ENCODE measurements at regions not wholly inside any gene's neighbourhood (a gene's known extent, or its start where the extent isn't known, plus 50 kb on each side); places are given as distances from the start of the nearest gene placed in this dataset.
A peak's percentile ranks its signal among the peaks of the same experiment; 100 is the strongest.

DNA sequence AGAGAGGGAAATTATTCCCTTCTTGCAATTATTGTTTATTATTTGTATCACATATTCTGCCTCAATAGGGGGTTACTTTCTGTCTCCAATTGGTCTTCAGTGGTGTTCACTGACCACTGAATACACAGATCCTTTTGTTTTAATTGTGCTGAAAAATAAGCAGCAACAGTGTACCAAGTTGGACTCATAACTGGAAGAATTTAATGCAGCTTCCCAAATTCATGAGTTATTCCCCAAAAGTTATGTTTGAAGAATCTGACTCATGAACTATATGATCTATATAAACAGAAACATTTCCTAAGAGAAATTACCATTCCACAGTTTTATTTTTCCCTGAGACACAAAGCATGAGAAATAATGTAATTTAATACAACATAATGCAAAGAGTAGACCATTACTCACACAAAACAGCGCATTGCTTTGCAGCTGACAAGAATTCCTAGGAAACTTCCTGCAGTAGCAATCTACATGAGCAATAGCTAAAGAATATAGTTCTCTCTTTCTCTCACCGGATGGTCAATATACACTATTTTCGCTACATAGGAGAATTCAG, 479.2 kb downstream of the HTR7 start:
- H3K27ac ChIP-seq, result no peak overlapping the region
- H3K27me3 ChIP-seq (replicated peaks), result no peaks in the 10 kb centered on the region
- no peaks in the 10 kb centered on the region for H3K4me1 ChIP-seq (replicated peaks)
- H3K36me3 ChIP-seq, result no peaks in the 10 kb centered on the region
- DNase-seq (ENCODE audit: low read depth in 1 of 2, low spot score in 2 of 2), result no peak
- H3K4me3 ChIP-seq, result no peak overlapping the region
- no peaks in the 10 kb centered on the region for H3K9me3 ChIP-seq (replicated peaks)

DNA sequence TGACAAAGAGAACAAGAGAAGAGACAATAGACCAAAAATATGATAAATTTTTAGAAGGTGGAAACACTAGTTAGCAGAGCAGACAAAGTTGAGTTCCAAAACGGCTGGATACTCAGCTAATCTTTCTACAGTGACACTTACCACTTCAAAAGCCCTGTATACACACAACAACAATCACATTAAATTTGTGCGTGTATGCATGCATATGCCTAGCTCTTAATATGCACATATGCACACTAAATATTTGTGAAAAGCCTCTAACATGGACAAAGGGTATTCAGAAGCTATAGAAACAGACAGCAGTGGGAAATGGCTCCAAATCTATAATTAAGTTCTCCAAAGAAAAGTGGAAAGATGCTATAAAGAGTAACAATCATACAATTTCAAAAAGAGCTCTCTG, 476.4 kb downstream of the HTR7 start:
- Histone ChIP-seq H3K4me1 (replicated peaks) (no peaks in the 10 kb centered on the region), H3K27ac (no peak overlapping the region)

DNA sequence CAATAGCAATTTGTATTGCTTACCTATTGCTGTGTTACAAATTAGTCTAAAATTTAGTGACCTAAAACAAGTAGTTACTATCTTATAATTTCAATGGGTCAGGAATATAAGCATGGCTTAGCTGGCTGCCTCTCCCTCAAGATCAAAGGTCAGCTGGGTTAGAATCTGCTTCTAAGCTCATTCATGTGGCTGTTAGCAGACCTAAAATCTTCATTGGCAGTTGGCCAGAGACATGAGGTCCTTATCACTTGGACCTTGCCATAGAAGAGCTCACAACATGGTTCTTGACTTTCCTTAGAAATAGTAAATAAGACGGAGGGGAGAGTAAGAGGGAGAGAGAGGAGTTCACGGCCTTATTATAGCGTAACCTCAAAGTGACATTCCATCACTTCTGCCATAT, 468.0 kb downstream of the HTR7 start:
- no peaks in the 10 kb centered on the region for H3K27me3 ChIP-seq (replicated peaks)
- no peaks in the 10 kb centered on the region for H3K36me3 ChIP-seq
- H3K4me3 ChIP-seq, result no peak overlapping the region
- no peaks in the 10 kb centered on the region for H3K4me1 ChIP-seq (replicated peaks)
- DNase-seq (ENCODE audit: low read depth in 1 of 2, low spot score in 2 of 2), result no peak
- H3K9me3 ChIP-seq (replicated peaks), result no peaks in the 10 kb centered on the region
- H3K27ac ChIP-seq, result no peak overlapping the region

More for the DNA sequence above, 476.4 kb downstream of the HTR7 start:
- H3K36me3 ChIP-seq, result no peaks in the 10 kb centered on the region
- no peak for DNase-seq (ENCODE audit: low read depth in 1 of 2, low spot score in 2 of 2)
- no peaks in the 10 kb centered on the region for H3K9me3 ChIP-seq (replicated peaks)
- H3K27me3 ChIP-seq (replicated peaks), result no peaks in the 10 kb centered on the region
- no peak overlapping the region for H3K4me3 ChIP-seq

DNA sequence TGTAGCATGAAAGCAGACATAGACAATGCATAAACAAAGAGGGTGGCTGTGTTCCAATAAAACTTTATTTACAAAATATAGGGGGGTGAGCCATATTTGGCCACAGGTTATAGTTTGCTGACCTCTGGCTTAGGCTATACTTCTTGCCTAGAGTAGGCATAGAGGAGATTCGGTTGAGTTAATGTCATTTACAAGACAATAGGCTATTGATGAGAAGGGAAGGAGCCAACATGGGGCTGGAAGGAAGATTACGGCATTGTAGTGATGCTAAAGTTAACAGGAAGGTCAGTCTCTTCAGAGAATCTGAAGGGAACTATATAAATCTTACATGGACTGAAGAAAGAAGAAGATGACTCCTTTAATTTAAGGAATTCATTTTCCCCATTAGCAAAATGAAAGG, 463.5 kb downstream of the HTR7 start:
- Histone ChIP-seq H3K9me3 (replicated peaks) (no peaks in the 10 kb centered on the region), H3K27ac (no peak overlapping the region), H3K27me3 (replicated peaks) (no peaks in the 10 kb centered on the region), H3K4me3 (no peak overlapping the region), H3K36me3 (no peaks in the 10 kb centered on the region), H3K4me1 (replicated peaks) (no peaks in the 10 kb centered on the region)
- no peak for DNase-seq (ENCODE audit: low read depth in 1 of 2, low spot score in 2 of 2)

DNA sequence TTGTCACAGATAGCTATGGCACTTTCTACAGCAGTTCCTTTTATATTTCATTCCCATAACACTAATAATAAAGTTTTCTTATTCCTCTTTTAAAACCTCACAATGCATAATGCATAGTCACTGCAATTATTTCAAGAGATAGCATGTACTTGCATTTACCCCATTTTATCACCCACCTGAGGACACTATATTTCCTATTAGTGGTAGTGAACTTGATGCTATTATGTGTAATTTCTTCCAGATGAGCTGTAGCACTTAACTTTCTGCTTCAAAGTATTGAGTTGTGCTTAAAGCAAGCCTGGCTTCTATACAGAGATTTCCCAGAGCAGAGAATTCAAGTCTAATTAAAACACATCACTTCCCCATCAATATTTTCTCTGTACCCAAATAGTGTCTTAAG, 461.1 kb downstream of the HTR7 start:
- H3K27ac ChIP-seq, result no peak overlapping the region
- no peak for DNase-seq (ENCODE audit: low read depth in 1 of 2, low spot score in 2 of 2)
- H3K4me3 ChIP-seq, result no peak overlapping the region
- H3K36me3 ChIP-seq, result no peaks in the 10 kb centered on the region
- no peaks in the 10 kb centered on the region for H3K27me3 ChIP-seq (replicated peaks)
- no peaks in the 10 kb centered on the region for H3K9me3 ChIP-seq (replicated peaks)
- H3K4me1 ChIP-seq (replicated peaks), result no peaks in the 10 kb centered on the region

- H3K4me3 ChIP-seq, result no peak overlapping the region
- no peak for DNase-seq (ENCODE audit: low read depth in 1 of 2, low spot score in 2 of 2)
- no peak overlapping the region for H3K27ac ChIP-seq
- no peaks in the 10 kb centered on the region for H3K36me3 ChIP-seq
- no peaks in the 10 kb centered on the region for H3K9me3 ChIP-seq (replicated peaks)
- H3K27me3 ChIP-seq (replicated peaks), result no peaks in the 10 kb centered on the region
- H3K4me1 ChIP-seq (replicated peaks), result no peaks in the 10 kb centered on the region
Observed at GRCh38 chr10:90398566-90398965, 459.3 kb downstream of the HTR7 start.

DNA sequence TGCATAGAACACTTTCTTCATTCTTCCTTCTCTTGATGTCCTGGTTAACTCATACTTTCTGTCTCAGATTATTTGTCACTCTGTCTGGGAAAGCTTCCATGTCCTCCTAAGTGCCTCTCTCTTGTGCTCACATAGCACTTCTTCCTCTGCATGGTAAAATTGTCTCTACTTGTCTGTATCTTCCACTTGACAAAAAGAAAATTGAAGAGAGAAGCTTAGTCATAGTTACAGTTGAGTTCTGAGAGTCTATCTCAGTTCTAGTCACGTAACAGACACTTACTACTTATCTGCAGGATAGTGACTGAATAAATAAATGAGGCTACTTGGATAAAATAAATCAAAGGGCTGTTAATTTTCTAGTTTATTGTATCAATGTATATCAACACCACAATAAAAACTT, 458.1 kb downstream of the HTR7 start:
- no peaks in the 10 kb centered on the region for H3K27me3 ChIP-seq (replicated peaks)
- H3K4me1 ChIP-seq (replicated peaks), result no peaks in the 10 kb centered on the region
- DNase-seq (ENCODE audit: low read depth in 1 of 2, low spot score in 2 of 2), result no peak
- H3K9me3 ChIP-seq (replicated peaks), result no peaks in the 10 kb centered on the region
- H3K27ac ChIP-seq, result no peak overlapping the region
- no peak overlapping the region for H3K4me3 ChIP-seq
- H3K36me3 ChIP-seq, result no peaks in the 10 kb centered on the region

DNA sequence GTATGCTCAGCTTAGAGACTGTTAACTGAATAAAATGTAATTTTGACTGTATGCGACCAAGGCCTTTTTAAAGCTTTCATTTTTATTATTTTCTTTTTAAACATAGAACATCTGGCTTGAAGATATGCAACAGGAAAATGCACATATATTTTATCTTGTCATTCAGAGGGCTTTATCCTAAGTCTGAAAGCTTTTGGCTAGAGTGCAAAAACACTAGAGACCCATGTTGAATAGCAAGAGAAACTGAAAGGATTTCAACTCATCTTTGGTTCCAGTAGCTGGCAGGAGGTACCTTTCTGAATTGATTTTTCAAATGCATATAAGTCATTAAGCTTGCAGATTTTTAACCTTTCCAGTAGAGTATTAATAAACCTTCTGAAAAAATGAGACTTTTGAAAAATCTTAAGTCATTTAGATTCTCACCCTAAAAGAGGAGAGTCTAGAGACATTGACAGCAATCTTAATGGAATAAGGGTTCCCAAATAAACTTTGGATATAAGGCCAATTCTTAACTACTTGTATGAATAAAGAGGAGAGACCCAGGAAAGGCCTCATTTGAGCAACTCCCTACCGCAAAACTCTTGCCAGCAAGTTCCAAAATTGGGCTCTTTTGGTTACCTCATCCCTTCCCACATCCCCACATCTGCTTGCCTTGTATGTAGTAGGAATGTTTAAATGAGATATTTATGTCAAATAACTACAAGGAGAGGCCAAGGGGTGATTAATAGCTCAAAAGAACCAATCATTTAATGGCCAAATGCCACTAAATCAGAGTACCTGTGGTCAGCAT, 454.4 kb downstream of the HTR7 start:
- peaks cover 15% of the 10 kb centered on the region for H3K4me1 ChIP-seq (replicated peaks)
- no peak overlapping the region for H3K27ac ChIP-seq
- H3K9me3 ChIP-seq (replicated peaks), result no peaks in the 10 kb centered on the region
- no peak for DNase-seq (ENCODE audit: low read depth in 1 of 2, low spot score in 2 of 2)
- H3K27me3 ChIP-seq (replicated peaks), result no peaks in the 10 kb centered on the region
- H3K4me3 ChIP-seq, result no peak overlapping the region
- H3K36me3 ChIP-seq, result no peaks in the 10 kb centered on the region

GRCh38 chr10:90407131-90407530, 450.7 kb downstream of the HTR7 start:
- H3K36me3 ChIP-seq, result no peaks in the 10 kb centered on the region
- H3K27ac ChIP-seq, result 0 out of 2 replicates have a peak overlapping the region, but pooled peaks have one; percentile 18
- DNase-seq (ENCODE audit: low read depth in 1 of 2, low spot score in 2 of 2), result peak; percentile 43 to 76
- H3K9me3 ChIP-seq (replicated peaks), result no peaks in the 10 kb centered on the region
- H3K4me1 ChIP-seq (replicated peaks), result peaks cover 15% of the 10 kb centered on the region
- H3K27me3 ChIP-seq (replicated peaks), result no peaks in the 10 kb centered on the region
- H3K4me3 ChIP-seq, result no peak overlapping the region

- Histone ChIP-seq H3K36me3 (no peaks in the 10 kb centered on the region), H3K27me3 (replicated peaks) (no peaks in the 10 kb centered on the region), H3K4me1 (replicated peaks) (peaks cover 18% of the 10 kb centered on the region), H3K27ac (no peak overlapping the region), H3K4me3 (no peak overlapping the region), H3K9me3 (replicated peaks) (no peaks in the 10 kb centered on the region)
- no peak for DNase-seq (ENCODE audit: low read depth in 1 of 2, low spot score in 2 of 2)
Observed at GRCh38 chr10:90407851-90408250, 450.0 kb downstream of the HTR7 start.

DNA sequence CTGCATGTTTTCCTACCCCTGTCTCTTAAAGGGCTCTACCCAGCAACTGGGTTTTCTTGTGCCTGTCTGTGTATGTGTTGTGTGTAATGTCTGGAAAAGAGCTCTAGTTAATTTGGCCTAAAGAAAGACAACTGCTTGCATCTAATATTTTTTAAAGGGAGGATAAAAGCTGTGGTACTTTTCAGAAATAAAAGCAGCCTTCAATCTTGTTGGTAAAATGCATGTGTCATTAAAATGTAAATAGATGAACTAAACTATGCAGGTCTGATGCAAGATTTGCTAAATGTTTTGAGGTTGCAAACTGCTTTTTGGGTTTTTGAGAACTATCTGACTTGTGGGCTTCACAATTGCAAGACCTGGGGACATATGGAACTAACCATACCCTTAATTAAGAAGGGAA, 445.3 kb downstream of the HTR7 start:
- Histone ChIP-seq H3K36me3 (no peaks in the 10 kb centered on the region), H3K27me3 (replicated peaks) (no peaks in the 10 kb centered on the region), H3K27ac (no peak overlapping the region), H3K4me3 (no peak overlapping the region), H3K4me1 (replicated peaks) (peaks cover 21% of the 10 kb centered on the region), H3K9me3 (replicated peaks) (no peaks in the 10 kb centered on the region)
- DNase-seq (ENCODE audit: low read depth in 1 of 2, low spot score in 2 of 2), result no peak

DNA sequence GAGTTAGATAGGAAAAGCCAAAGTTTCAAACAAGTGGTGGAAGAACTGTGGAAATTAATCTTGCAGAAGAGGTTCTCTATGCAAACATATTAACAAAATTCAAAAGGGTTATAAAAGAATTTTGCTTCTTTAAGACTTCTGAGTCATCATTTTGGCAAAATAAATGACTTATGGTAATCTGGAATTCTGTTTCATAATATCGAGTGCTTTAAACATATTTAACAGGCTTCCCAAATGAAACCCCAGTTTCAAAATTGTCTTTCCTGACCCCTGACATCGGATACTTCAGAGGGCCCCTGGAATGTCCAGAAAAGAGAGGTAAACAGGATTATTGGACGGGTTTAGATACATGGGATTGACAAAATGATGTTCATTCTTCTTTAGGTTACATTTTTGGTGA, 444.6 kb downstream of the HTR7 start:
- Histone ChIP-seq H3K9me3 (replicated peaks) (no peaks in the 10 kb centered on the region), H3K27me3 (replicated peaks) (no peaks in the 10 kb centered on the region), H3K4me3 (no peak overlapping the region), H3K27ac (no peak overlapping the region), H3K36me3 (no peaks in the 10 kb centered on the region), H3K4me1 (replicated peaks) (peaks cover 24% of the 10 kb centered on the region)
- no peak for DNase-seq (ENCODE audit: low read depth in 1 of 2, low spot score in 2 of 2)

DNA sequence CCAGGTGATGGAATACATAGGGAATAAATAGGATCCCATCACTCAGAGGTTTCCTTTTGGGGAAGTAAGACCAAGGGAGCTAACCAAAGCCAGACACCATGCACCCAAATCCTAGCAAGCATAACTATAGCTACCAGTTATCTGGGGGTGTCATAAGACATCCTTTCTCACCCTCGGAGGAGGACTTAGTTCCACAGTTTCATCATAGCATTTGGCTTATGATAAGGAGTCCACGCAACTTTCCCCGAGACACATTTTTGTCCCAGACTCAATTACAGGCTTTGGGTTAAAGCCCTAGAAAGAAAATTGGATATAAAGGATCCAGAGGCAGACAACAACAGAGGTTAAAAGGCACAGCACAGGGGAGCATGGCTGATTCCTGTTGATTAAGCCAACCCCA, 442.9 kb downstream of the HTR7 start:
- no peaks in the 10 kb centered on the region for H3K27me3 ChIP-seq (replicated peaks)
- H3K4me3 ChIP-seq, result no peak overlapping the region
- H3K36me3 ChIP-seq, result no peaks in the 10 kb centered on the region
- H3K9me3 ChIP-seq (replicated peaks), result no peaks in the 10 kb centered on the region
- no peak for DNase-seq (ENCODE audit: low read depth in 1 of 2, low spot score in 2 of 2)
- peaks cover 37% of the 10 kb centered on the region for H3K4me1 ChIP-seq (replicated peaks)
- H3K27ac ChIP-seq, result no peak overlapping the region

DNA sequence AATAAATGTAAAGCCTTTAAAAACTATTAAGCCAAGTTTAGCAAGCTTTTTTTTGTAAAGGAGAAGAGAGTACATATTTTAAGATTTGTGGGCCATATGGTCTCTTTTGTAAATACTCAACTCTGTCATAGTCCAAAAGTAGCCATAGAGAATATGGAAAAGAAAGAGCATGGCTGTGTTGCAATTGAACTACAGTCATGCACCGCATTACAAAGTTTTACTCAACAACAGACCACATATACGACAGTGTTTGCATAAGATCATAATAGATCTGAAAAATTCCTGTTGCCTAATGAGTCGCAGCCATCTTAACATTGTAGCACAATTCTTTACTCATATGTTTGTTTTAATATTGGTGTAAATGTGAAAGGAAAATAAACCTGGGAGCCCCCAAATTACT, 440.8 kb downstream of the HTR7 start:
- DNase-seq (ENCODE audit: low read depth in 1 of 2, low spot score in 2 of 2), result peak in 1 of 2 experiments; percentile 37
- H3K36me3 ChIP-seq, result no peaks in the 10 kb centered on the region
- peak overlapping the region; percentile 39 for H3K27ac ChIP-seq
- H3K27me3 ChIP-seq (replicated peaks), result no peaks in the 10 kb centered on the region
- H3K9me3 ChIP-seq (replicated peaks), result no peaks in the 10 kb centered on the region
- H3K4me3 ChIP-seq, result no peak overlapping the region
- peaks cover 37% of the 10 kb centered on the region for H3K4me1 ChIP-seq (replicated peaks)

Data from SJSA1 (cell line).